Activated CD8-positive, alpha-beta T cell treated with anti-CD3 and anti-CD28 coated beads, Interleukin-2, amount 10 ng/mL, durations not matched to agents 7 days and 5 days (primary cell): ENCODE measurements at regions not wholly inside any gene's neighbourhood (a gene's known extent, or its start where the extent isn't known, plus 50 kb on each side); places are given as distances from the start of the nearest gene placed in this dataset.

Source experiments
- ATAC-seq: fragments of 150-1000 bp; cut with Tn5 transposase; one replicate; pipeline ENCODE4 v1.10.0; 2021; ENCODE audit warnings: moderate library complexity
- CTCF ChIA-PET: fragments of 350-600 bp; sonication (Branson Sonifier 250); formaldehyde crosslinking; loops from one replicate; lab custom pipeline; 2021; ENCODE audit warnings: antibody characterized with exemption; lab: Charles Lee
- POLR2A ChIA-PET: fragments of 350-600 bp; sonication (Branson Sonifier 250); formaldehyde crosslinking; loops from one replicate; lab custom pipeline; 2021; ENCODE audit warnings: antibody characterized with exemption; lab: Charles Lee
- DNase-seq: peaks from one replicate; pipeline ENCODE4 v3.0.0-alpha.2; 2020
- H3K27ac Mint-ChIP-seq: one replicate; pipeline ENCODE4 v1.8.0; 2021; ENCODE audit warnings: mild to moderate bottlenecking, mixed read lengths
- H3K27me3 Mint-ChIP-seq: one replicate; pipeline ENCODE4 v1.8.0; 2021; ENCODE audit warnings: low read depth, mixed read lengths
- H3K36me3 Mint-ChIP-seq: one replicate; pipeline ENCODE4 v1.8.0; 2021; ENCODE audit warnings: low read depth, mixed read lengths
- H3K4me1 Mint-ChIP-seq: one replicate; pipeline ENCODE4 v1.8.0; 2021; ENCODE audit warnings: low read depth, mixed read lengths
- H3K4me3 Mint-ChIP-seq: one replicate; pipeline ENCODE4 v1.8.0; 2021; ENCODE audit warnings: mild to moderate bottlenecking, mixed read lengths
- H3K9me3 Mint-ChIP-seq: one replicate; pipeline ENCODE4 v1.8.0; 2022; ENCODE audit warnings: mixed read lengths; ENCODE audit not compliant: insufficient read depth

DNA sequence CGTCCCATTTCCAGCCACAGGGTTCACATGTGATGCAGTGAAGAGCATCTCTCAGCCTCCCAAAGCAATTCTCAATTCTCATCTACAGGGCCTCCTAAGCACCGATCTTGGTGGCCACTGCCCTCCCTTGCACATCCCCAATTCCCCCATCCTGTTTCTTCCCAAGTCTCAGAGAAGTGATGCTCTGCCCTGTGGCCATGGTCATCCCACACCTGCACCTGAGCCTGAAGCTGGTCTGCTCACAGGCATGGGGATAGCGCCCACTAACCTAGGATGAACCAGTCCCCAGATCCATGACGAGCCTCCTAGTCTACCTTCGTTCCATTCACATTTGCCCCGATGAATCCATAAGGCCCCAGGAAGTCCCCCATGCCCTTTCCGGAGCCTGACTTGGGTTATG lies 201.5 kb downstream of the UACA start:
- peaks cover 4% of the 10 kb centered on the region for H3K4me1 Mint-ChIP-seq
- H3K36me3 Mint-ChIP-seq: no peaks in the 10 kb centered on the region
- H3K27ac Mint-ChIP-seq: no peak overlapping the region
- ChIA-PET CTCF (interaction anchor here (1.3 kb wide), 1 partner anchor 161 kb away, joined by 3 read pairs; no protein-coding TSS in a partner anchor), POLR2A (interaction anchor here (0.6 kb wide), 1 partner anchor 946 kb away, joined by 5 read pairs; no protein-coding TSS in a partner anchor)
- no peak overlapping the region for H3K4me3 Mint-ChIP-seq
- DNase-seq (no peak), ATAC-seq (no peak)
- H3K27me3 Mint-ChIP-seq: peaks cover 18% of the 10 kb centered on the region
- H3K9me3 Mint-ChIP-seq: no peaks in the 10 kb centered on the region

GRCh38 chr15:70560617-70561328 lies 202.6 kb downstream of the UACA start:
- CTCF ChIA-PET: interaction anchor here (0.6 kb wide), 1 partner anchor 162 kb away, joined by 3 read pairs; no protein-coding TSS in a partner anchor
- DNase-seq (no peak), ATAC-seq (no peak)
- Mint-ChIP-seq H3K4me1 (peaks cover 2% of the 10 kb centered on the region), H3K9me3 (no peaks in the 10 kb centered on the region), H3K4me3 (no peak overlapping the region), H3K27ac (no peak overlapping the region), H3K36me3 (no peaks in the 10 kb centered on the region), H3K27me3 (peaks cover 18% of the 10 kb centered on the region)
- POLR2A ChIA-PET: no interaction called here

GRCh38 chr15:70559265-70560239 lies 203.8 kb downstream of the UACA start:
- ATAC-seq: peak; percentile 98
- Mint-ChIP-seq H3K4me1 (peaks cover 2% of the 10 kb centered on the region), H3K36me3 (no peaks in the 10 kb centered on the region), H3K4me3 (peak overlapping the region; percentile 16), H3K27ac (no peak overlapping the region), H3K27me3 (peaks cover 14% of the 10 kb centered on the region), H3K9me3 (no peaks in the 10 kb centered on the region)
- ChIA-PET CTCF (interaction anchor here (0.9 to 1.3 kb wide), 5 partner anchors 9 to 1096 kb away, joined by 3 to 13 read pairs (median 3); no protein-coding TSS in a partner anchor), POLR2A (interaction anchor here (0.9 kb wide), 1 partner anchor 23 kb away, joined by 4 read pairs; no protein-coding TSS in a partner anchor)
- DNase-seq: peak; percentile 85

- peak; percentile 35 for ATAC-seq
- ChIA-PET CTCF (interaction anchor here (1.1 to 1.3 kb wide), 4 partner anchors 12 to 1096 kb away, joined by 3 to 13 read pairs (median 3); no protein-coding TSS in a partner anchor), POLR2A (interaction anchor here (0.6 to 0.9 kb wide), 2 partner anchors 22 to 30 kb away, joined by 3 to 4 read pairs; no protein-coding TSS in a partner anchor)
- H3K27ac Mint-ChIP-seq: no peak overlapping the region
- no peaks in the 10 kb centered on the region for H3K9me3 Mint-ChIP-seq
- H3K36me3 Mint-ChIP-seq: no peaks in the 10 kb centered on the region
- no peak for DNase-seq
- H3K4me3 Mint-ChIP-seq: no peak overlapping the region
- H3K4me1 Mint-ChIP-seq: peaks cover 2% of the 10 kb centered on the region
- H3K27me3 Mint-ChIP-seq: peaks cover 14% of the 10 kb centered on the region
Observed at GRCh38 chr15:70558406-70559264, 204.7 kb downstream of the UACA start.

GRCh38 chr15:70557521-70558258 lies 205.7 kb downstream of the UACA start:
- ATAC-seq: no peak
- Mint-ChIP-seq H3K9me3 (no peaks in the 10 kb centered on the region), H3K36me3 (no peaks in the 10 kb centered on the region), H3K27ac (no peak overlapping the region), H3K4me1 (peaks cover 2% of the 10 kb centered on the region), H3K27me3 (peaks cover 10% of the 10 kb centered on the region), H3K4me3 (no peak overlapping the region)
- DNase-seq: no peak
- POLR2A ChIA-PET: no interaction called here
- CTCF ChIA-PET: no interaction called here

DNA sequence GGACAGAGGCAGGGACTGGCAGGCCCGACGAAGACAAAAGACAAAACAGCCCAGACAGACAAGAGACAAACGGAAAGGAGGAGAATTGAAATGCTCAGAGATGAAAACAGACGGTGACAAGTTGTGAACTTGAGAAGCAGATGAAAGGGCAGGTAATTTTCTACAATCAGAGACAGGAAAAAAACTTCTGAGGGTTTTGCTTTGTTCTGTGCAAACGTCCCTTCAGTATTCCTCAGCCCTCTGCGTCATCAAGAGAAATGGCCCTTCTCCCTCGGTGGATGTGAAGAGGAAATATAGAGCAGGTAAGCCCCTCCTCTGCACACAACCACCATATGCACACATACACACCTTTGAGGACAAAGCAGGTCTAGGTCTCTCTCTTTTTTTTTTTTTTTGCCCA lies 206.6 kb downstream of the UACA start:
- ChIA-PET CTCF (interaction anchor here (0.8 to 1.0 kb wide), 2 partner anchors 11 to 166 kb away, joined by 3 read pairs; no protein-coding TSS in a partner anchor), POLR2A (interaction anchor here (1.3 kb wide), 1 partner anchor 21 kb away, joined by 3 read pairs; no protein-coding TSS in a partner anchor)
- H3K27ac Mint-ChIP-seq: no peak overlapping the region
- DNase-seq (no peak), ATAC-seq (no peak)
- H3K36me3 Mint-ChIP-seq: no peaks in the 10 kb centered on the region
- no peaks in the 10 kb centered on the region for H3K9me3 Mint-ChIP-seq
- H3K4me1 Mint-ChIP-seq: peaks cover 2% of the 10 kb centered on the region
- H3K4me3 Mint-ChIP-seq: no peak overlapping the region
- H3K27me3 Mint-ChIP-seq: peaks cover 6% of the 10 kb centered on the region

GRCh38 chr15:70556151-70556741 lies 207.1 kb downstream of the UACA start:
- POLR2A ChIA-PET: interaction anchor here (1.3 kb wide), 1 partner anchor 21 kb away, joined by 3 read pairs; no protein-coding TSS in a partner anchor
- DNase-seq: no peak
- CTCF ChIA-PET: interaction anchor here (0.8 to 1.4 kb wide), 4 partner anchors 9 to 167 kb away, joined by 3 to 4 read pairs (median 3); no protein-coding TSS in a partner anchor

GRCh38 chr15:70555713-70556112 lies 207.6 kb downstream of the UACA start:
- no peak overlapping the region for H3K27ac Mint-ChIP-seq
- peak; percentile 20 for ATAC-seq
- POLR2A ChIA-PET: interaction anchor here (1.3 kb wide), 1 partner anchor 20 kb away, joined by 3 read pairs; no protein-coding TSS in a partner anchor
- no peaks in the 10 kb centered on the region for H3K9me3 Mint-ChIP-seq
- no peaks in the 10 kb centered on the region for H3K36me3 Mint-ChIP-seq
- CTCF ChIA-PET: interaction anchor here (0.8 to 1.4 kb wide), 3 partner anchors 9 to 167 kb away, joined by 3 to 4 read pairs (median 3); no protein-coding TSS in a partner anchor
- peaks cover 1% of the 10 kb centered on the region for H3K4me1 Mint-ChIP-seq
- DNase-seq: no peak
- H3K27me3 Mint-ChIP-seq: no peaks in the 10 kb centered on the region
- H3K4me3 Mint-ChIP-seq: no peak overlapping the region

More at GRCh38 chr15:70556151-70556741, 207.1 kb downstream of the UACA start:
- Mint-ChIP-seq H3K36me3 (no peaks in the 10 kb centered on the region), H3K4me1 (peaks cover 2% of the 10 kb centered on the region), H3K27ac (no peak overlapping the region), H3K27me3 (peaks cover under 1% of the 10 kb centered on the region), H3K4me3 (no peak overlapping the region), H3K9me3 (no peaks in the 10 kb centered on the region)
- no peak for ATAC-seq

DNA sequence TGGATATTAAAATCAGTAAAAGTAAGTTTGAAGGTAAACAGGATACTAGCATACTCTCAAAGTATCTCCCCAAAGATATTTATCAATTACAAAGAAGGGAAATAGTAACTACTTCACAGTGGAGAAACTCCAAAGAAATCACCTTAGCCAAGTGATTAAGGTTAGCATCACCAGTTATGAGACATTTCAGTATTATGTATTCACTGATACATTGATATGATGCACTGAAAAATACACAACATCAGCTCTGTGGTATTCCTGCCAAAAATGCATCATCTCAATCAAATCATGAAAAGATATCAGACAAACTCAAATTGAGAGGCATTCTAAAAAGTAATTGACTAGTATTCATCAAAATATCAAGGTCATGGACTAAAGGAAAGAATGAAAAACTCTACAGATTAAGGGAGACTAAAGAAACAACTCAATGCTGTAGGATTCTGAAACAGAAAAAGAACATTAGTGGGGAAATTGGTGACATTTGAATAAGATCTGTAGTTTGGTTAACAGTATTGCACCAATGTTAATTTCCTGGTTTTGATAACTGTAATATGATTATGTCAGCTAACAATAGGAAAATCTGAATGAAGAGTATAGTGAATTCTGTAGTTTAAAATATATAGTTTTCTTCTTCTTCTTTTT lies 215.4 kb downstream of the UACA start:
- Mint-ChIP-seq H3K4me1 (peaks cover 15% of the 10 kb centered on the region), H3K4me3 (no peak overlapping the region), H3K36me3 (no peaks in the 10 kb centered on the region), H3K27ac (no peak overlapping the region), H3K9me3 (no peaks in the 10 kb centered on the region), H3K27me3 (no peaks in the 10 kb centered on the region)
- CTCF ChIA-PET: interaction anchor here (1.4 kb wide), 1 partner anchor 13 kb away, joined by 5 read pairs; no protein-coding TSS in a partner anchor
- DNase-seq (no peak), ATAC-seq (no peak)
- POLR2A ChIA-PET: no interaction called here
